Karpas-422 (cell line): ENCODE measurements at regions not wholly inside any gene's neighbourhood (a gene's known extent, or its start where the extent isn't known, plus 50 kb on each side); places are given as distances from the start of the nearest gene placed in this dataset.

Experiments
- DNase-seq: peaks from one replicate; pipeline ENCODE4 v3.0.0-alpha.2; 2015
- H2AFZ ChIP-seq: fragments of 200-600 bp; sonication (generic); 2 replicates; pipeline ENCODE4 v1.6.1; 2014; ENCODE audit warnings: antibody characterized with exemption, low read length, mixed read lengths
- H3K27ac ChIP-seq: fragments of 200-600 bp; sonication (generic); 2 replicates; pipeline ENCODE4 v1.5.1; 2014; ENCODE audit warnings: mild to moderate bottlenecking, low read length, moderate library complexity
- H3K27me3 ChIP-seq: fragments of 200-600 bp; sonication (generic); 2 replicates; pipeline ENCODE4 v1.6.1; 2014; ENCODE audit warnings: low read length, mixed read lengths
- H3K36me3 ChIP-seq: fragments of 200-600 bp; sonication (generic); 2 replicates; pipeline ENCODE4 v1.6.1; 2014; ENCODE audit warnings: low read length, mixed read lengths; ENCODE audit not compliant: insufficient read depth
- H3K4me1 ChIP-seq: fragments of 200-600 bp; sonication (generic); 2 replicates; pipeline ENCODE4 v1.6.1; 2014; ENCODE audit warnings: mild to moderate bottlenecking, low read length, mixed read lengths
- H3K4me2 ChIP-seq: fragments of 200-600 bp; sonication (generic); 2 replicates; pipeline ENCODE4 v1.6.1; 2014; ENCODE audit warnings: low read length, low read depth, mild to moderate bottlenecking; ENCODE audit not compliant: poor library complexity, severe bottlenecking
- H3K4me3 ChIP-seq: fragments of 200-600 bp; sonication (generic); 2 replicates; pipeline ENCODE4 v1.5.1; 2014; ENCODE audit warnings: mild to moderate bottlenecking, antibody characterized with exemption, low read length, mixed read lengths
- H3K79me2 ChIP-seq: fragments of 200-600 bp; sonication (generic); 2 replicates; pipeline ENCODE4 v1.6.1; 2014; ENCODE audit warnings: mild to moderate bottlenecking, low read length, mixed read lengths
- H3K9ac ChIP-seq: fragments of 200-600 bp; sonication (generic); 2 replicates; pipeline ENCODE4 v1.6.0; 2014; ENCODE audit warnings: low read length
- H3K9me2 ChIP-seq: fragments of 200-600 bp; sonication (generic), shearing (Covaris generic); replicated peaks from 2 replicates; pipeline ENCODE4 v1.6.0; 2014; ENCODE audit warnings: mild to moderate bottlenecking, low read length, moderate library complexity; ENCODE audit not compliant: insufficient read depth
- H3K9me3 ChIP-seq: fragments of 300-700, 200-600 bp; sonication (generic); 2 replicates; pipeline ENCODE4 v1.6.1; 2014; ENCODE audit warnings: low read length, mixed read lengths
- H4K20me1 ChIP-seq: fragments of 200-600 bp; sonication (generic); 2 replicates; pipeline ENCODE4 v1.6.1; 2014; ENCODE audit warnings: mild to moderate bottlenecking, antibody characterized with exemption, low read length, low read depth; ENCODE audit not compliant: insufficient read depth

- Histone ChIP-seq H3K4me1 (no peaks in the 10 kb centered on the region), H3K9ac (no peak overlapping the region), H3K27ac (no peak overlapping the region), H3K79me2 (no peaks in the 10 kb centered on the region), H3K4me3 (no peak overlapping the region), H3K9me3 (no peaks in the 10 kb centered on the region), H2AFZ (no peak overlapping the region), H4K20me1 (no peaks in the 10 kb centered on the region), H3K36me3 (no peaks in the 10 kb centered on the region), H3K9me2 (no peaks in the 10 kb centered on the region), H3K27me3 (no peaks in the 10 kb centered on the region), H3K4me2 (no peak overlapping the region)
- no peak for DNase-seq
Observed at GRCh38 chr7:71016401-71016800, 115.5 kb upstream of the GALNT17 start.

GRCh38 chr7:71017602-71018001 lies 114.3 kb upstream of the GALNT17 start:
- Histone ChIP-seq H3K79me2 (no peaks in the 10 kb centered on the region), H4K20me1 (no peaks in the 10 kb centered on the region), H3K4me3 (no peak overlapping the region), H3K9ac (no peak overlapping the region), H2AFZ (no peak overlapping the region), H3K4me2 (no peak overlapping the region), H3K9me2 (no peaks in the 10 kb centered on the region), H3K27ac (no peak overlapping the region), H3K27me3 (no peaks in the 10 kb centered on the region), H3K36me3 (no peaks in the 10 kb centered on the region), H3K4me1 (no peaks in the 10 kb centered on the region), H3K9me3 (no peaks in the 10 kb centered on the region)
- no peak for DNase-seq

GRCh38 chr7:71019706-71020105 lies 112.2 kb upstream of the GALNT17 start:
- Histone ChIP-seq H3K4me2 (no peak overlapping the region), H4K20me1 (no peaks in the 10 kb centered on the region), H3K27me3 (no peaks in the 10 kb centered on the region), H3K4me1 (no peaks in the 10 kb centered on the region), H3K9me3 (no peaks in the 10 kb centered on the region), H3K27ac (no peak overlapping the region), H3K9ac (no peak overlapping the region), H2AFZ (no peak overlapping the region), H3K36me3 (no peaks in the 10 kb centered on the region), H3K79me2 (no peaks in the 10 kb centered on the region), H3K4me3 (no peak overlapping the region), H3K9me2 (no peaks in the 10 kb centered on the region)
- DNase-seq, result no peak

- no peak overlapping the region for H3K9ac ChIP-seq
- no peaks in the 10 kb centered on the region for H3K4me1 ChIP-seq
- H2AFZ ChIP-seq, result no peak overlapping the region
- H3K4me3 ChIP-seq, result no peak overlapping the region
- H3K27ac ChIP-seq, result no peak overlapping the region
- no peaks in the 10 kb centered on the region for H3K9me3 ChIP-seq
- no peaks in the 10 kb centered on the region for H3K9me2 ChIP-seq
- no peaks in the 10 kb centered on the region for H3K79me2 ChIP-seq
- H3K4me2 ChIP-seq, result no peak overlapping the region
- H3K36me3 ChIP-seq, result no peaks in the 10 kb centered on the region
- H4K20me1 ChIP-seq, result no peaks in the 10 kb centered on the region
- H3K27me3 ChIP-seq, result no peaks in the 10 kb centered on the region
- no peak for DNase-seq
Observed at GRCh38 chr7:71021131-71021530, 110.8 kb upstream of the GALNT17 start.

GRCh38 chr7:71026680-71027079 lies 105.3 kb upstream of the GALNT17 start:
- no peak overlapping the region for H3K27ac ChIP-seq
- no peak for DNase-seq
- H3K9ac ChIP-seq, result no peak overlapping the region
- no peaks in the 10 kb centered on the region for H3K36me3 ChIP-seq
- no peak overlapping the region for H2AFZ ChIP-seq
- no peaks in the 10 kb centered on the region for H3K9me2 ChIP-seq
- no peaks in the 10 kb centered on the region for H3K79me2 ChIP-seq
- no peaks in the 10 kb centered on the region for H3K4me1 ChIP-seq
- no peak overlapping the region for H3K4me2 ChIP-seq
- no peaks in the 10 kb centered on the region for H3K27me3 ChIP-seq
- H3K9me3 ChIP-seq, result no peaks in the 10 kb centered on the region
- no peaks in the 10 kb centered on the region for H4K20me1 ChIP-seq
- no peak overlapping the region for H3K4me3 ChIP-seq

GRCh38 chr7:71034243-71034642 lies 97.7 kb upstream of the GALNT17 start:
- H3K27me3 ChIP-seq, result no peaks in the 10 kb centered on the region
- no peak overlapping the region for H2AFZ ChIP-seq
- H3K4me3 ChIP-seq, result no peak overlapping the region
- no peak for DNase-seq
- no peaks in the 10 kb centered on the region for H3K79me2 ChIP-seq
- no peaks in the 10 kb centered on the region for H3K4me1 ChIP-seq
- H3K27ac ChIP-seq, result no peak overlapping the region
- no peak overlapping the region for H3K9ac ChIP-seq
- no peaks in the 10 kb centered on the region for H3K36me3 ChIP-seq
- H3K4me2 ChIP-seq, result no peak overlapping the region
- H3K9me2 ChIP-seq, result no peaks in the 10 kb centered on the region
- no peaks in the 10 kb centered on the region for H4K20me1 ChIP-seq
- H3K9me3 ChIP-seq, result no peaks in the 10 kb centered on the region

GRCh38 chr7:71042591-71042990 lies 89.4 kb upstream of the GALNT17 start:
- no peaks in the 10 kb centered on the region for H3K27me3 ChIP-seq
- no peak for DNase-seq
- H3K9me2 ChIP-seq, result no peaks in the 10 kb centered on the region
- H2AFZ ChIP-seq, result no peak overlapping the region
- no peaks in the 10 kb centered on the region for H3K79me2 ChIP-seq
- H3K4me2 ChIP-seq, result no peak overlapping the region
- no peak overlapping the region for H3K9ac ChIP-seq
- no peaks in the 10 kb centered on the region for H3K9me3 ChIP-seq
- H4K20me1 ChIP-seq, result no peaks in the 10 kb centered on the region
- H3K4me1 ChIP-seq, result no peaks in the 10 kb centered on the region
- no peaks in the 10 kb centered on the region for H3K36me3 ChIP-seq
- no peak overlapping the region for H3K4me3 ChIP-seq
- no peak overlapping the region for H3K27ac ChIP-seq

- Histone ChIP-seq H3K79me2 (no peaks in the 10 kb centered on the region), H3K27me3 (no peaks in the 10 kb centered on the region), H3K9me2 (no peaks in the 10 kb centered on the region), H3K9me3 (peaks cover 19% of the 10 kb centered on the region), H3K36me3 (no peaks in the 10 kb centered on the region), H2AFZ (no peak overlapping the region), H3K9ac (no peak overlapping the region), H3K4me2 (no peak overlapping the region), H4K20me1 (no peaks in the 10 kb centered on the region), H3K4me1 (no peaks in the 10 kb centered on the region), H3K27ac (no peak overlapping the region), H3K4me3 (no peak overlapping the region)
- DNase-seq, result no peak
Observed at GRCh38 chr7:71050492-71050891, 81.5 kb upstream of the GALNT17 start.

GRCh38 chr7:71055504-71055903 lies 76.4 kb upstream of the GALNT17 start:
- H4K20me1 ChIP-seq, result no peaks in the 10 kb centered on the region
- H3K9me2 ChIP-seq, result no peaks in the 10 kb centered on the region
- no peaks in the 10 kb centered on the region for H3K27me3 ChIP-seq
- H3K36me3 ChIP-seq, result no peaks in the 10 kb centered on the region
- H3K9me3 ChIP-seq, result peaks cover 5% of the 10 kb centered on the region; the same call in 1 of the 2 replicates
- H3K4me3 ChIP-seq, result no peak overlapping the region
- H2AFZ ChIP-seq, result no peak overlapping the region
- no peaks in the 10 kb centered on the region for H3K79me2 ChIP-seq
- no peak overlapping the region for H3K9ac ChIP-seq
- H3K4me1 ChIP-seq, result no peaks in the 10 kb centered on the region
- no peak overlapping the region for H3K4me2 ChIP-seq
- H3K27ac ChIP-seq, result no peak overlapping the region
- no peak for DNase-seq
